A549 (cell line): ENCODE measurements at regions not wholly inside any gene's neighbourhood (a gene's known extent, or its start where the extent isn't known, plus 50 kb on each side); places are given as distances from the start of the nearest gene placed in this dataset.

Experiments used
- HOXA7 ChIP-seq: fragments of 250-450 bp; sonication (Bioruptor Pico); IDR thresholded peaks from 2 replicates; pipeline ENCODE4 v1.5.0; 2020; ENCODE audit warnings: mild to moderate bottlenecking, moderate library complexity
- NPAS2 ChIP-seq: fragments of 250-450 bp; sonication (Bioruptor Pico); IDR thresholded peaks from 2 replicates; pipeline ENCODE4 v1.8.0; 2022; ENCODE audit warnings: mild to moderate bottlenecking, moderate library complexity, borderline replicate concordance
- POLR2A ChIP-seq: IDR thresholded peaks from 2 replicates; pipeline ENCODE4 v1.6.1; 2012; ENCODE audit warnings: mild to moderate bottlenecking, low read length
- RFX5 ChIP-seq: fragments of 450-650 bp; IDR thresholded peaks from 2 replicates; pipeline ENCODE4 v1.7.1; 2014; ENCODE audit warnings: antibody characterized with exemption, mild to moderate bottlenecking, moderate library complexity

GRCh38 chr6:126204598-126204997 lies 135.3 kb upstream of the CENPW start:
- no peak for TF ChIP-seq HOXA7 (CRISPR knock-in tag)
- no peak for TF ChIP-seq NPAS2 (CRISPR knock-in tag)
- TF ChIP-seq POLR2A, result no peak
- no peak for TF ChIP-seq RFX5
